AG04450 (cell line): ENCODE measurements at regions not wholly inside any gene's neighbourhood (a gene's known extent, or its start where the extent isn't known, plus 50 kb on each side); places are given as distances from the start of the nearest gene placed in this dataset.

Experiments used
- CTCF ChIA-PET: fragments of 300-600, 350-600 bp; formaldehyde crosslinking; extraction: SDS; loops from one replicate; lab custom pipeline; 2022; ENCODE audit warnings: antibody characterized with exemption, inconsistent platforms; lab: Charles Lee
- POLR2A ChIA-PET: fragments of 350-600 bp; formaldehyde crosslinking; extraction: SDS; loops from one replicate; lab custom pipeline; 2021; ENCODE audit warnings: antibody characterized with exemption, inconsistent platforms; lab: Yijun Ruan, JAX
- DNase-seq: peaks from one replicate; pipeline ENCODE4 v3.0.0-alpha.2; 2011; ENCODE audit warnings: low read depth, low spot score
- H3K27ac ChIP-seq: one replicate; pipeline ENCODE4 v1.5.1; 2012; ENCODE audit warnings: low read depth, low read length, control low read depth
- H3K27me3 ChIP-seq: one replicate; pipeline ENCODE4 v1.6.0; 2012; ENCODE audit warnings: low read length; ENCODE audit not compliant: control insufficient read depth, insufficient read depth
- H3K4me3 ChIP-seq: 2 replicates; pipeline ENCODE4 v1.5.1; 2011; ENCODE audit warnings: mild to moderate bottlenecking, low read depth, low read length, control low read depth
- H3K9me3 ChIP-seq: 2 replicates; pipeline ENCODE4 v1.5.1; 2012; ENCODE audit warnings: low read length; ENCODE audit not compliant: control insufficient read depth, insufficient read depth
- CTCF ChIP-seq: IDR thresholded peaks from 2 replicates; pipeline ENCODE4 v1.5.1; 2011; ENCODE audit warnings: low read depth, low read length, control low read depth, inconsistent platforms

GRCh38 chr2:8614646-8615045 is 67.2 kb upstream of the ID2 start:
- no peak overlapping the region for H3K27ac ChIP-seq
- TF ChIP-seq CTCF = no peak
- ChIA-PET CTCF (no interaction called here), POLR2A (no interaction called here)
- no peaks in the 10 kb centered on the region for H3K27me3 ChIP-seq
- H3K9me3 ChIP-seq = peaks cover 4% of the 10 kb centered on the region
- H3K4me3 ChIP-seq = no peak overlapping the region
- DNase-seq = no peak

GRCh38 chr2:8615252-8615575 is 66.6 kb upstream of the ID2 start:
- Histone ChIP-seq H3K9me3 (peaks cover 4% of the 10 kb centered on the region), H3K27ac (no peak overlapping the region), H3K27me3 (no peaks in the 10 kb centered on the region), H3K4me3 (no peak overlapping the region)
- POLR2A ChIA-PET = no interaction called here
- DNase-seq = no peak
- no peak for TF ChIP-seq CTCF
- CTCF ChIA-PET = no interaction called here

- ChIA-PET POLR2A (no interaction called here), CTCF (no interaction called here)
- DNase-seq = no peak
- no peaks in the 10 kb centered on the region for H3K27me3 ChIP-seq
- H3K27ac ChIP-seq = no peak overlapping the region
- H3K9me3 ChIP-seq = peaks cover 4% of the 10 kb centered on the region
- no peak overlapping the region for H3K4me3 ChIP-seq
- no peak for TF ChIP-seq CTCF
Measured at GRCh38 chr2:8615576-8616281, 66.1 kb upstream of the ID2 start.

GRCh38 chr2:8617048-8617447 is 64.8 kb upstream of the ID2 start:
- CTCF ChIA-PET = no interaction called here
- no peak for DNase-seq
- Histone ChIP-seq H3K4me3 (no peak overlapping the region), H3K27ac (no peak overlapping the region), H3K9me3 (no peaks in the 10 kb centered on the region; the same call in 1 of the 2 replicates), H3K27me3 (no peaks in the 10 kb centered on the region)
- POLR2A ChIA-PET = no interaction called here
- TF ChIP-seq CTCF = no peak

- H3K27me3 ChIP-seq = no peaks in the 10 kb centered on the region
- TF ChIP-seq CTCF = no peak
- H3K27ac ChIP-seq = no peak overlapping the region
- H3K9me3 ChIP-seq = no peaks in the 10 kb centered on the region; the same call in 1 of the 2 replicates
- H3K4me3 ChIP-seq = no peak overlapping the region
- DNase-seq = no peak
- ChIA-PET CTCF (no interaction called here), POLR2A (no interaction called here)
Measured at GRCh38 chr2:8617590-8617989, 64.3 kb upstream of the ID2 start.
